HepG2 (cell line): ENCODE measurements at regions not wholly inside any gene's neighbourhood (a gene's known extent, or its start where the extent isn't known, plus 50 kb on each side); places are given as distances from the start of the nearest gene placed in this dataset.

Experiments used
- ATAC-seq: fragments of 200-7000 bp; cut with Tn5 transposase; 3 replicates; pipeline ENCODE4 v1.9.1; 2020; ENCODE audit warnings: mild to moderate bottlenecking, moderate library complexity
- BruUV-seq: library from RNA; stranded (reverse); fragments of 400-500 nt; replicated peaks from 2 replicates; lab custom pipeline; 2021; lab: Mats Ljungman, UMichigan
- CTCF ChIA-PET: fragments of 300-600 bp; formaldehyde crosslinking; extraction: SDS; loops from one replicate; lab custom pipeline; 2021; ENCODE audit warnings: low total read pairs, inconsistent platforms, low intra/inter-chr PET ratio; lab: Yijun Ruan, JAX
- POLR2A ChIA-PET: fragments of 350-600 bp; sonication (Branson Sonifier 250); formaldehyde crosslinking; loops from one replicate; lab custom pipeline; 2020; ENCODE audit warnings: antibody characterized with exemption, inconsistent platforms; lab: Yijun Ruan, JAX
- DNase-seq: peaks from one replicate; pipeline ENCODE4 v3.0.0-alpha.2; 2015; ENCODE audit warnings: low spot score
- FAIRE-seq: peaks from 3 replicates; lab custom pipeline; 2011; peaks lifted over from hg19 to GRCh38; lab: Jason Lieb, UNC
- H2AFZ ChIP-seq: one replicate; pipeline ENCODE4 v1.6.1; 2011; ENCODE audit warnings: low read length, inconsistent platforms
- H3K27ac ChIP-seq: fragments of 300-600 bp; 3 replicates; pipeline ENCODE4 v1.8.0; 2011; ENCODE audit warnings: mixed run types, mild to moderate bottlenecking, mixed read lengths, low read length, inconsistent platforms; ENCODE audit not compliant: insufficient read depth; ENCODE audit errors: extremely low read length
- H3K27me3 ChIP-seq, 2 experiments: fragments of 200-600 bp in 1 of 2; 2 replicates in 1 of 2; 3 replicates in 1 of 2; pipeline versions ENCODE4 v1.6.0 to v1.8.0; 2011; ENCODE audit warnings: low read length in 2 of 2, mild to moderate bottlenecking in 2 of 2, moderate library complexity in 2 of 2, inconsistent platforms in 1 of 2; ENCODE audit not compliant: insufficient read depth in 2 of 2, control insufficient read depth in 1 of 2
- H3K36me3 ChIP-seq, 2 experiments: fragments of 200-600 bp in 1 of 2; replicated peaks in 1 of 2; 2 replicates in 1 of 2; 3 replicates in 1 of 2; pipeline versions ENCODE4 v1.5.1 to v1.8.0; 2011; ENCODE audit warnings: low read length in 2 of 2, inconsistent platforms in 1 of 2; ENCODE audit not compliant: insufficient read depth in 2 of 2, control insufficient read depth in 1 of 2
- H3K4me1 ChIP-seq: 2 replicates; pipeline ENCODE4 v1.5.1; 2012; ENCODE audit warnings: low read length, inconsistent platforms; ENCODE audit not compliant: insufficient read depth
- H3K4me2 ChIP-seq: 2 replicates; pipeline ENCODE4 v1.6.0; 2011; ENCODE audit warnings: low read depth, low read length, inconsistent platforms
- H3K4me3 ChIP-seq, 3 experiments: fragments of 200-600 bp in 1 of 3; sonication (generic), shearing (Covaris generic) in 1 of 3; replicated peaks in 1 of 3; 2 replicates each; pipeline ENCODE4 v1.5.1; 2011 to 2016; ENCODE audit warnings: low read length in 3 of 3, inconsistent platforms in 2 of 3, low read depth in 2 of 3, mild to moderate bottlenecking in 2 of 3, control low read depth in 1 of 3, mixed read lengths in 1 of 3; ENCODE audit not compliant: insufficient read depth in 1 of 3
- H3K79me2 ChIP-seq: one replicate; pipeline ENCODE4 v1.6.1; 2011; ENCODE audit warnings: low read length, inconsistent platforms; ENCODE audit not compliant: insufficient read depth
- H3K9ac ChIP-seq: 2 replicates; pipeline ENCODE4 v1.6.0; 2011; ENCODE audit warnings: mild to moderate bottlenecking, low read depth, low read length, inconsistent platforms; ENCODE audit not compliant: insufficient read depth
- H3K9me3 ChIP-seq: 2 replicates; pipeline ENCODE4 v1.5.1; 2012; ENCODE audit warnings: mild to moderate bottlenecking, low read length
- H4K20me1 ChIP-seq: 2 replicates; pipeline ENCODE4 v1.6.0; 2011; ENCODE audit warnings: inconsistent platforms, mild to moderate bottlenecking, low read length, moderate library complexity; ENCODE audit not compliant: insufficient read depth
- ATF7 ChIP-seq, 2 experiments: fragments of 450-650 bp in 1 of 2; sonication (generic) in 1 of 2; formaldehyde crosslinking in 1 of 2; IDR thresholded peaks; 2 replicates each; pipeline versions ENCODE4 v1.4.0 to v1.6.1; 2016 to 2020; ENCODE audit warnings: antibody characterized with exemption in 1 of 2, mild to moderate bottlenecking in 1 of 2, missing genetic modification reagents in 1 of 2
- BRD4 ChIP-seq: sonication (generic); formaldehyde crosslinking; IDR thresholded peaks from 2 replicates; pipeline ENCODE4 v1.4.0; 2020; ENCODE audit warnings: missing genetic modification reagents
- EHMT2 ChIP-seq: fragments of 200-600 bp; sonication (generic); IDR thresholded peaks from 2 replicates; pipeline ENCODE4 v1.7.0; 2017; ENCODE audit warnings: antibody characterized with exemption, low read depth, low read length, borderline replicate concordance
- ELF1 ChIP-seq: sonication (generic); formaldehyde crosslinking; IDR thresholded peaks from 2 replicates; pipeline ENCODE4 v1.4.0; 2020; ENCODE audit warnings: missing genetic modification reagents
- FOXA3 ChIP-seq: IDR thresholded peaks from 2 replicates; pipeline ENCODE4 v1.6.1; 2016; ENCODE audit warnings: missing genetic modification reagents, missing compliant biosample characterization
- GTF3A ChIP-seq: sonication (generic); formaldehyde crosslinking; conservative IDR thresholded peaks from 2 replicates; pipeline ENCODE4 v1.4.0; 2020; ENCODE audit warnings: mild to moderate bottlenecking, missing genetic modification reagents
- NBN ChIP-seq: fragments of 450-650 bp; conservative IDR thresholded peaks from 2 replicates; pipeline ENCODE4 v1.6.1; 2017
- RBM39 ChIP-seq: fragments of 200-400 bp; formaldehyde crosslinking; IDR thresholded peaks from one replicate; pipeline ENCODE4 v1.6.1; 2018; ENCODE audit warnings: antibody characterized with exemption, mild to moderate bottlenecking, low read depth, low read length; ENCODE audit not compliant: poor library complexity, severe bottlenecking
- RXRA ChIP-seq: sonication (generic); formaldehyde crosslinking; IDR thresholded peaks from 2 replicates; pipeline ENCODE4 v1.5.1; 2020; ENCODE audit warnings: missing genetic modification reagents
- SPEN ChIP-seq: sonication (generic); formaldehyde crosslinking; IDR thresholded peaks from 2 replicates; pipeline ENCODE4 v1.5.1; 2020; ENCODE audit warnings: low read depth, mild to moderate bottlenecking, missing genetic modification reagents
- TCF7 ChIP-seq: sonication (generic); IDR thresholded peaks from 2 replicates; pipeline ENCODE4 v1.6.1; 2016; ENCODE audit warnings: antibody characterized with exemption, low read depth
- ZMYM2 ChIP-seq: sonication (generic); formaldehyde crosslinking; IDR thresholded peaks from 2 replicates; pipeline ENCODE4 v1.8.0; 2022; ENCODE audit warnings: mild to moderate bottlenecking, missing genetic modification reagents
- ZNF138 ChIP-seq: sonication (generic); formaldehyde crosslinking; IDR thresholded peaks from 2 replicates; pipeline ENCODE4 v1.5.0; 2020; ENCODE audit warnings: mild to moderate bottlenecking, low read depth, missing genetic modification reagents
- ZNF558 ChIP-seq: sonication (generic); formaldehyde crosslinking; IDR thresholded peaks from 2 replicates; pipeline ENCODE4 v1.9.0; 2022; ENCODE audit warnings: mild to moderate bottlenecking, missing genetic modification reagents, borderline replicate concordance
- ZNF615 ChIP-seq: sonication (generic); formaldehyde crosslinking; IDR thresholded peaks from 2 replicates; pipeline ENCODE4 v1.5.0; 2020; ENCODE audit warnings: mild to moderate bottlenecking, missing genetic modification reagents, borderline replicate concordance
- ZNF850 ChIP-seq: sonication (generic); formaldehyde crosslinking; conservative IDR thresholded peaks from 2 replicates; pipeline ENCODE4 v1.9.0; 2021; ENCODE audit warnings: mild to moderate bottlenecking, missing genetic modification reagents
- WGBS: methylation state at CpG from one replicate; pipeline ENCODE4 v1.1.6; 2017; ENCODE audit warnings: low lambda C conversion rate; 5-methylcytosine and 5-hydroxymethylcytosine counted together
- in situ Hi-C: cut with HindIII; loops from 2 replicates; pipeline ENCODE4 v1.10.0; 2017; ENCODE audit warnings: low pct_unique_long_range_greater_than_20kb; ENCODE audit not compliant: extremely low pct_ligation_motif_present
- intact Hi-C: fragments of 100-400 bp; cut with micrococcal nuclease; formaldehyde crosslinking; loops from one replicate; pipeline ENCODE4 v1.10.0; 2022; ENCODE audit not compliant: unreplicated experiment
- TF ChIP-seq, protein P1 (sequence below): sonication (generic); formaldehyde crosslinking; IDR thresholded peaks from 2 replicates; pipeline ENCODE4 v1.8.1; 2023; ENCODE audit warnings: mild to moderate bottlenecking, inconsistent platforms, moderate library complexity, missing genetic modification reagents, borderline replicate concordance
- TF ChIP-seq, protein P2 (sequence below): sonication (generic); formaldehyde crosslinking; IDR thresholded peaks from 2 replicates; pipeline ENCODE4 v1.8.0; 2022; ENCODE audit warnings: missing genetic modification reagents, mild to moderate bottlenecking, inconsistent platforms, borderline replicate concordance
- TF ChIP-seq, protein P3 (sequence below): IDR thresholded peaks from 2 replicates; pipeline ENCODE4 v1.6.1; 2016

DNA sequence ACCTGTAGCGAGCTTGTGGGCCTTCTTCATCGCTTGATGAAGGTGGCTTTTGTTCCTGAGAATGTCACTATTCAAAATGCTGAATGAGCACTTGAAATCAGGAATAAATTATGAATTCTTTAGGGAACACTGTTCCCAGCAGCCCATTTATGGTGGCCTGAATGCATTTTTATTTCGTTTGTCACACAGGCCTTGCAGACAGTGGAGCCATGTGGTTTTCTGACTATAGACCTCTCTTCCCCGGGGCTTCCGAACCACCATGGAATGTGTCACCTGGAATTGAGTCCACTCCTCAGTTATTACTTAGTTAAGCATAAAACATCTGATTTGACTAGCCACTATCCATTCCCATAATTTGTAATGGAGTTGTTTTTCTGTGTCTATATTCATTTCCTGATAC lies 396.9 kb downstream of the IRS2 start:
- FAIRE-seq, result no peak
- 2% methylated on average over 5 of the region's 5 CpGs for WGBS
- H3K4me1 ChIP-seq, result no peaks in the 10 kb centered on the region
- H4K20me1 ChIP-seq, result no peaks in the 10 kb centered on the region
- no peak overlapping the region for H3K9ac ChIP-seq
- CTCF ChIA-PET, result no interaction called here
- DNase-seq, result no peak
- no peaks in the 10 kb centered on the region for H3K36me3 ChIP-seq
- TF ChIP-seq, protein P1, sequence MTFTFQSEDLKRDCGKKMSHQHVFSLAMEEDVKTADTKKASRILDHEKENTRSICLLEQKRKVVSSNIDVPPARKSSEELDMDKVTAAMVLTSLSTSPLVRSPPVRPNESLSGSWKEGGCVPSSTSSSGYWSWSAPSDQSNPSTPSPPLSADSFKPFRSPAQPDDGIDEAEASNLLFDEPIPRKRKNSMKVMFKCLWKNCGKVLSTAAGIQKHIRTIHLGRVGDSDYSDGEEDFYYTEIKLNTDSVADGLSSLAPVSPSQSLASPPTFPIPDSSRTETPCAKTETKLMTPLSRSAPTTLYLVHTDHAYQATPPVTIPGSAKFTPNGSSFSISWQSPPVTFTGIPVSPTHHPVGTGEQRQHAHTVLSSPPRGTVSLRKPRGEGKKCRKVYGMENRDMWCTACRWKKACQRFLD (CRISPR knock-in tag), result no peak
- TF ChIP-seq ZNF850 (no peak), ZNF138 (no peak), SPEN (no peak), FOXA3 (CRISPR knock-in tag) (no peak)
- no peak overlapping the region for H2AFZ ChIP-seq
- no peaks in the 10 kb centered on the region for H3K79me2 ChIP-seq
- POLR2A ChIA-PET, result no interaction called here
- in situ Hi-C loops, result no loop called here
- no peak overlapping the region for H3K4me2 ChIP-seq
- intact Hi-C loops, result no loop called here
- H3K27me3 ChIP-seq, result no peaks in the 10 kb centered on the region
- no peak overlapping the region for H3K4me3 ChIP-seq
- no peak overlapping the region for H3K27ac ChIP-seq
- ATAC-seq, result no peak
- peaks cover under 1% of the 10 kb centered on the region; the same call in 1 of the 2 replicates for H3K9me3 ChIP-seq
- BruUV-seq, result no TSS peak

DNA sequence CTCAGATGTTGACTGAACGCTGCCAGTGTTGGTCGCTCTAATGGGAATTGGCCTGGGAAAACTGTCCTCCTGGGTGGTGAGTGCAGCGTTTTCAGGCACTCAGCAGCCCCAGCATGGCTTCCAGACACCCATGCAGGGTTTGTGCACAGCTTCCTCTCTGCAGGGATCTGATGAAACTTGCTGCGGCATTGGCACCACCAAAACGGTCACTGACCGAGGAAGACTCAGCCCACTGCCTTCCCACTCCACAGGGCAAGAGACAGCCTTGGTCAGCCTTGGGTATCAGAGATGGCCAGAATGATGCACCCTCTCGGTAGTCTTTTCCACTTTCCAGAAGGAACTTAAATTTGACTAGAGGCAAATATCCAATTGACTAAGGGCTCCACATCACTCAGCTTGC lies 398.9 kb downstream of the IRS2 start:
- Histone ChIP-seq H3K9ac (no peak overlapping the region), H3K4me2 (no peak overlapping the region), H4K20me1 (no peaks in the 10 kb centered on the region), H3K27me3 (no peaks in the 10 kb centered on the region), H3K36me3 (no peaks in the 10 kb centered on the region), H3K27ac (no peak overlapping the region), H2AFZ (no peak overlapping the region), H3K79me2 (no peaks in the 10 kb centered on the region), H3K4me1 (no peaks in the 10 kb centered on the region), H3K9me3 (peaks cover 9% of the 10 kb centered on the region; the same call in 1 of the 2 replicates), H3K4me3 (no peak overlapping the region)
- no TSS peak for BruUV-seq
- intact Hi-C loops, result no loop called here
- FAIRE-seq (no peak), DNase-seq (no peak), ATAC-seq (no peak)
- 36% methylated on average over 7 of the region's 7 CpGs for WGBS
- ChIA-PET CTCF (no interaction called here), POLR2A (no interaction called here)
- in situ Hi-C loops, result no loop called here
- TF ChIP-seq, protein P2, sequence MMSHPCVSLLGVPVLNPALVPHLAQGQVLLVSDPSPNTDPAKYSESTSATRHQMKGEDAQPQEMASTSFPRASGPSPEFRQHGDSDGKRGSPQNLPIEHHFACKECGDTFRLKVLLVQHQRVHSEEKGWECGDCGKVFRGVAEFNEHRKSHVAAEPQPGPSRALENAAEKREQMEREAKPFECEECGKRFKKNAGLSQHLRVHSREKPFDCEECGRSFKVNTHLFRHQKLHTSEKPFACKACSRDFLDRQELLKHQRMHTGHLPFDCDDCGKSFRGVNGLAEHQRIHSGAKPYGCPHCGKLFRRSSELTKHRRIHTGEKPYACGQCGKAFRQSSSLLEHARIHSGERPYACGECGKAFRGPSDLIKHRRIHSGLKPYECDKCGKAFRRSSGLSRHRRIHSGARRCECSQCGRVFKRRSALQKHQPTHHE (CRISPR knock-in tag), result no peak
- TF ChIP-seq TCF7, result no peak
- TF ChIP-seq, protein P3, sequence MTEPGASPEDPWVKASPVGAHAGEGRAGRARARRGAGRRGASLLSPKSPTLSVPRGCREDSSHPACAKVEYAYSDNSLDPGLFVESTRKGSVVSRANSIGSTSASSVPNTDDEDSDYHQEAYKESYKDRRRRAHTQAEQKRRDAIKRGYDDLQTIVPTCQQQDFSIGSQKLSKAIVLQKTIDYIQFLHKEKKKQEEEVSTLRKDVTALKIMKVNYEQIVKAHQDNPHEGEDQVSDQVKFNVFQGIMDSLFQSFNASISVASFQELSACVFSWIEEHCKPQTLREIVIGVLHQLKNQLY, result no peak
- no peak for TF ChIP-seq ZNF615 (CRISPR knock-in tag)
- TF ChIP-seq BRD4 (CRISPR knock-in tag), result no peak
- TF ChIP-seq ZNF558 (CRISPR knock-in tag), result no peak
- TF ChIP-seq ZMYM2 (CRISPR knock-in tag), result no peak
- no peak for TF ChIP-seq ATF7 (IDR thresholded peaks at IDR 0.05)
- TF ChIP-seq ATF7 (CRISPR knock-in tag; IDR thresholded peaks at IDR 0.05), result no peak
- TF ChIP-seq NBN, result no peak
- TF ChIP-seq ELF1 (CRISPR knock-in tag), result no peak
- TF ChIP-seq RBM39, result no peak
- TF ChIP-seq GTF3A (CRISPR knock-in tag), result no peak
- TF ChIP-seq RXRA (CRISPR knock-in tag), result no peak
- TF ChIP-seq EHMT2, result no peak
